SU-DHL-6 (cell line): ENCODE measurements at regions not wholly inside any gene's neighbourhood (a gene's known extent, or its start where the extent isn't known, plus 50 kb on each side); places are given as distances from the start of the nearest gene placed in this dataset.

ENCODE experiments used
- H2AFZ ChIP-seq: fragments of 200-600 bp; sonication (generic); 2 replicates; pipeline ENCODE4 v1.6.1; 2014; ENCODE audit warnings: low read depth, mild to moderate bottlenecking, moderate library complexity, mixed read lengths, antibody characterized with exemption, low read length; ENCODE audit not compliant: severe bottlenecking
- H3F3A ChIP-seq: fragments of 200-600 bp; shearing (Covaris generic); 2 replicates; pipeline ENCODE4 v1.6.0; 2016; ENCODE audit warnings: antibody characterized with exemption, mild to moderate bottlenecking; ENCODE audit not compliant: insufficient read depth
- H3K27ac ChIP-seq: fragments of 200-600 bp; sonication (generic); 2 replicates; pipeline ENCODE4 v1.5.1; 2016; ENCODE audit warnings: low read depth, mild to moderate bottlenecking, low read length, moderate library complexity, mixed read lengths
- H3K27me3 ChIP-seq: fragments of 200-600 bp; sonication (generic), shearing (Covaris generic); 2 replicates; pipeline ENCODE4 v1.6.0; 2014; ENCODE audit warnings: mild to moderate bottlenecking, low read length
- H3K36me3 ChIP-seq: fragments of 200-600 bp; sonication (generic); 2 replicates; pipeline ENCODE4 v1.6.1; 2014; ENCODE audit warnings: mild to moderate bottlenecking, low read length, mixed read lengths
- H3K4me2 ChIP-seq: fragments of 300-600, 200-600 bp; shearing (Covaris generic), sonication (generic); 2 replicates; pipeline ENCODE4 v1.6.0; 2014; ENCODE audit warnings: low read length, low read depth, mild to moderate bottlenecking; ENCODE audit not compliant: poor library complexity, severe bottlenecking
- H3K4me3 ChIP-seq: fragments of 200-600 bp; sonication (generic); 2 replicates; pipeline ENCODE4 v1.5.1; 2014; ENCODE audit warnings: antibody characterized with exemption, low read length, mild to moderate bottlenecking, mixed read lengths; ENCODE audit not compliant: insufficient read depth, poor library complexity, severe bottlenecking
- H3K79me2 ChIP-seq: fragments of 200-600 bp; sonication (generic); 2 replicates; pipeline ENCODE4 v1.6.1; 2014; ENCODE audit warnings: mild to moderate bottlenecking, low read length, moderate library complexity; ENCODE audit not compliant: insufficient read depth
- H3K9ac ChIP-seq: fragments of 200-600 bp; sonication (generic); 2 replicates; pipeline ENCODE4 v1.7.0; 2014; ENCODE audit warnings: mild to moderate bottlenecking, low read length
- H3K9me2 ChIP-seq: fragments of 200-600 bp; sonication (generic); replicated peaks from 2 replicates; pipeline ENCODE4 v1.6.1; 2014; ENCODE audit warnings: low read length; ENCODE audit not compliant: insufficient read depth
- H3K9me3 ChIP-seq: fragments of 200-600 bp; sonication (generic); 2 replicates; pipeline ENCODE4 v1.6.1; 2014; ENCODE audit warnings: low read length, mixed read lengths; ENCODE audit not compliant: insufficient read depth
- H4K20me1 ChIP-seq: fragments of 200-600 bp; sonication (generic); 2 replicates; pipeline ENCODE4 v1.6.1; 2014; ENCODE audit warnings: low read depth, mild to moderate bottlenecking, antibody characterized with exemption, low read length, moderate library complexity, mixed read lengths
- CTCF ChIP-seq: fragments of 200-600 bp; sonication (generic); IDR thresholded peaks from one replicate; pipeline ENCODE4 v1.5.1; 2017; ENCODE audit warnings: antibody characterized with exemption, mild to moderate bottlenecking, low read length, moderate library complexity; ENCODE audit not compliant: insufficient read depth, poor library complexity, severe bottlenecking
- EZH2phosphoT487 ChIP-seq: fragments of 200-600 bp; sonication (generic), shearing (Covaris generic); conservative IDR thresholded peaks from 2 replicates; pipeline ENCODE4 v1.6.1; 2018; ENCODE audit warnings: mild to moderate bottlenecking, antibody characterized with exemption, low read length, moderate library complexity, mixed read lengths

GRCh38 chr2:11022064-11022463 is 110.3 kb downstream of the KCNF1 start:
- Histone ChIP-seq H3F3A (no peaks in the 10 kb centered on the region), H4K20me1 (no peaks in the 10 kb centered on the region), H3K9me2 (no peaks in the 10 kb centered on the region), H3K27me3 (no peaks in the 10 kb centered on the region), H3K4me3 (no peak overlapping the region), H3K36me3 (no peaks in the 10 kb centered on the region), H3K9me3 (no peaks in the 10 kb centered on the region), H2AFZ (no peak overlapping the region), H3K9ac (no peak overlapping the region), H3K79me2 (no peaks in the 10 kb centered on the region), H3K27ac (no peak overlapping the region), H3K4me2 (no peak overlapping the region)
- TF ChIP-seq CTCF (no peak), EZH2phosphoT487 (no peak)

GRCh38 chr2:11022591-11023273 is 111.0 kb downstream of the KCNF1 start:
- H3K36me3 ChIP-seq, result no peaks in the 10 kb centered on the region
- H3K9ac ChIP-seq, result no peak overlapping the region
- no peaks in the 10 kb centered on the region for H3K27me3 ChIP-seq
- no peak overlapping the region for H3K27ac ChIP-seq
- H3K4me3 ChIP-seq, result no peak overlapping the region
- no peaks in the 10 kb centered on the region for H3K9me2 ChIP-seq
- H3K9me3 ChIP-seq, result no peaks in the 10 kb centered on the region
- H3F3A ChIP-seq, result no peaks in the 10 kb centered on the region
- TF ChIP-seq EZH2phosphoT487, result no peak
- TF ChIP-seq CTCF, result no peak
- no peak overlapping the region for H3K4me2 ChIP-seq
- H3K79me2 ChIP-seq, result no peaks in the 10 kb centered on the region
- no peak overlapping the region for H2AFZ ChIP-seq
- no peaks in the 10 kb centered on the region for H4K20me1 ChIP-seq

- Histone ChIP-seq H2AFZ (no peak overlapping the region), H3K9me2 (no peaks in the 10 kb centered on the region), H3K4me2 (no peak overlapping the region), H3K36me3 (no peaks in the 10 kb centered on the region), H3K4me3 (no peak overlapping the region), H3K79me2 (no peaks in the 10 kb centered on the region), H3K9me3 (no peaks in the 10 kb centered on the region), H3K9ac (no peak overlapping the region), H3K27ac (no peak overlapping the region), H3F3A (no peaks in the 10 kb centered on the region), H4K20me1 (no peaks in the 10 kb centered on the region), H3K27me3 (no peaks in the 10 kb centered on the region)
- no peak for TF ChIP-seq EZH2phosphoT487
- no peak for TF ChIP-seq CTCF
These were observed 111.9 kb downstream of the KCNF1 start for GRCh38 chr2:11023326-11024258.
